ENCODE measurements at regions not wholly inside any gene's neighbourhood (a gene's known extent, or its start where the extent isn't known, plus 50 kb on each side); places are given as distances from the start of the nearest gene placed in this dataset.

- DNase-seq (ENCODE audit: low spot score) = no peak
Measured at GRCh38 chr16:26295625-26296304, 604.0 kb downstream of the HS3ST4 start.

- no peak for DNase-seq (ENCODE audit: low spot score)
Measured at GRCh38 chr16:26301516-26301915, 609.8 kb downstream of the HS3ST4 start.

- no peak for DNase-seq (ENCODE audit: low spot score)
Measured at GRCh38 chr16:26316683-26317464, 625.1 kb downstream of the HS3ST4 start.

GRCh38 chr16:26317885-26318284, 626.1 kb downstream of the HS3ST4 start:
- DNase-seq (ENCODE audit: low spot score) = peak; percentile 51

GRCh38 chr16:26330654-26331053, 638.9 kb downstream of the HS3ST4 start:
- no peak for DNase-seq (ENCODE audit: low spot score)

- peak; percentile 63 for DNase-seq (ENCODE audit: low spot score)
Measured at GRCh38 chr16:26334218-26335111, 642.7 kb downstream of the HS3ST4 start.

GRCh38 chr16:26335236-26335853, 643.6 kb downstream of the HS3ST4 start:
- no peak for DNase-seq (ENCODE audit: low spot score)

GRCh38 chr16:26342621-26343020, 650.9 kb downstream of the HS3ST4 start:
- no peak for DNase-seq (ENCODE audit: low spot score)

GRCh38 chr16:26344240-26344776, 652.5 kb downstream of the HS3ST4 start:
- no peak for DNase-seq (ENCODE audit: low spot score)

GRCh38 chr16:26344976-26345375, 653.2 kb downstream of the HS3ST4 start:
- DNase-seq (ENCODE audit: low spot score) = peak; percentile 68

GRCh38 chr16:26345966-26346365, 654.2 kb downstream of the HS3ST4 start:
- DNase-seq (ENCODE audit: low spot score) = peak; percentile 43

- no peak for DNase-seq (ENCODE audit: low spot score)
Measured at GRCh38 chr16:26348095-26348494, 656.3 kb downstream of the HS3ST4 start.

GRCh38 chr16:26360867-26361266, 669.1 kb downstream of the HS3ST4 start:
- DNase-seq (ENCODE audit: low spot score) = no peak

- no peak for DNase-seq (ENCODE audit: low spot score)
Measured at GRCh38 chr16:26363581-26363980, 671.8 kb downstream of the HS3ST4 start.

GRCh38 chr16:26365161-26365940, 673.6 kb downstream of the HS3ST4 start:
- peak; percentile 5 for DNase-seq (ENCODE audit: low spot score)

- DNase-seq (ENCODE audit: low spot score) = no peak
Measured at GRCh38 chr16:26371349-26371869, 679.6 kb downstream of the HS3ST4 start.

GRCh38 chr16:26374279-26374925, 682.6 kb downstream of the HS3ST4 start:
- DNase-seq (ENCODE audit: low spot score) = no peak

GRCh38 chr16:26382586-26382985, 684.1 kb upstream of the C16orf82 start:
- DNase-seq (ENCODE audit: low spot score) = no peak

GRCh38 chr16:26386096-26386495, 680.6 kb upstream of the C16orf82 start:
- DNase-seq (ENCODE audit: low spot score) = no peak

- DNase-seq (ENCODE audit: low spot score) = no peak
Measured at GRCh38 chr16:26391833-26392232, 674.9 kb upstream of the C16orf82 start.

All from Ammon's horn (tissue), 1 donor.